ENCODE measurements at regions not wholly inside any gene's neighbourhood (a gene's known extent, or its start where the extent isn't known, plus 50 kb on each side); places are given as distances from the start of the nearest gene placed in this dataset.

GRCh38 chr7:1309996-1310395 is 77.3 kb downstream of the UNCX start:
- H3K4me3 ChIP-seq (ENCODE audit: low read depth, low read length), result no peak overlapping the region
- TF ChIP-seq CTCF (IDR thresholded peaks at IDR 0.05; ENCODE audit: control insufficient read depth, extremely low read depth, insufficient read depth), result no peak
- no peak for DNase-seq (ENCODE audit: low read depth)

- no peak for DNase-seq (ENCODE audit: low read depth)
- TF ChIP-seq CTCF (IDR thresholded peaks at IDR 0.05; ENCODE audit: control insufficient read depth, extremely low read depth, insufficient read depth), result no peak
- H3K4me3 ChIP-seq (ENCODE audit: low read depth, low read length), result no peak overlapping the region
Observed at GRCh38 chr7:1310936-1311335, 78.3 kb downstream of the UNCX start.

GRCh38 chr7:1311406-1312135 is 78.9 kb downstream of the UNCX start:
- no peak for DNase-seq (ENCODE audit: low read depth)
- H3K4me3 ChIP-seq (ENCODE audit: low read depth, low read length), result no peak overlapping the region
- no peak for TF ChIP-seq CTCF (IDR thresholded peaks at IDR 0.05; ENCODE audit: control insufficient read depth, extremely low read depth, insufficient read depth)

GRCh38 chr7:1312136-1313070 is 79.7 kb downstream of the UNCX start:
- no peak overlapping the region for H3K4me3 ChIP-seq (ENCODE audit: low read depth, low read length)
- DNase-seq (ENCODE audit: low read depth), result no peak
- TF ChIP-seq CTCF (IDR thresholded peaks at IDR 0.05; ENCODE audit: control insufficient read depth, extremely low read depth, insufficient read depth), result no peak

GRCh38 chr7:1313613-1314012 is 80.9 kb downstream of the UNCX start:
- DNase-seq (ENCODE audit: low read depth), result no peak
- no peak overlapping the region for H3K4me3 ChIP-seq (ENCODE audit: low read depth, low read length)
- TF ChIP-seq CTCF (IDR thresholded peaks at IDR 0.05; ENCODE audit: control insufficient read depth, extremely low read depth, insufficient read depth), result no peak

- no peak for DNase-seq (ENCODE audit: low read depth)
- TF ChIP-seq CTCF (IDR thresholded peaks at IDR 0.05; ENCODE audit: control insufficient read depth, extremely low read depth, insufficient read depth), result no peak
- no peak overlapping the region for H3K4me3 ChIP-seq (ENCODE audit: low read depth, low read length)
Observed at GRCh38 chr7:1314021-1314907, 81.6 kb downstream of the UNCX start.

Measured in LNCaP clone FGC (cell line).